ENCODE measurements at regions not wholly inside any gene's neighbourhood (a gene's known extent, or its start where the extent isn't known, plus 50 kb on each side); places are given as distances from the start of the nearest gene placed in this dataset.

- TF ChIP-seq CTCF (IDR thresholded peaks at IDR 0.05) (no peak), POLR2A (IDR thresholded peaks at IDR 0.05) (no peak)
- no peak for DNase-seq
- Histone ChIP-seq H3K9me3 (no peaks in the 10 kb centered on the region), H3K4me1 (no peaks in the 10 kb centered on the region), H3K27ac (no peak overlapping the region), H3K36me3 (no peaks in the 10 kb centered on the region), H3K27me3 (no peaks in the 10 kb centered on the region), H3K4me3 (no peak overlapping the region)
These were observed 240.5 kb downstream of the LTN1 start for GRCh38 chr21:28752131-28752530.

GRCh38 chr21:28751176-28751575, 241.5 kb downstream of the LTN1 start:
- Histone ChIP-seq H3K27me3 (no peaks in the 10 kb centered on the region), H3K36me3 (no peaks in the 10 kb centered on the region), H3K4me1 (no peaks in the 10 kb centered on the region), H3K4me3 (no peak overlapping the region), H3K27ac (no peak overlapping the region), H3K9me3 (no peaks in the 10 kb centered on the region)
- TF ChIP-seq CTCF (IDR thresholded peaks at IDR 0.05) = no peak
- TF ChIP-seq POLR2A (IDR thresholded peaks at IDR 0.05) = no peak
- DNase-seq = no peak

- TF ChIP-seq CTCF (IDR thresholded peaks at IDR 0.05) = no peak
- Histone ChIP-seq H3K4me3 (no peak overlapping the region), H3K27me3 (no peaks in the 10 kb centered on the region), H3K4me1 (no peaks in the 10 kb centered on the region), H3K36me3 (no peaks in the 10 kb centered on the region), H3K9me3 (no peaks in the 10 kb centered on the region), H3K27ac (no peak overlapping the region)
- DNase-seq = no peak
These were observed 242.1 kb downstream of the LTN1 start for GRCh38 chr21:28750565-28750964.

- Histone ChIP-seq H3K9me3 (no peaks in the 10 kb centered on the region), H3K4me3 (no peak overlapping the region), H3K36me3 (no peaks in the 10 kb centered on the region), H3K4me1 (no peaks in the 10 kb centered on the region), H3K27me3 (no peaks in the 10 kb centered on the region), H3K27ac (no peak overlapping the region)
- no peak for DNase-seq
- TF ChIP-seq CTCF (IDR thresholded peaks at IDR 0.05) (no peak), POLR2A (IDR thresholded peaks at IDR 0.05) (no peak)
These were observed 243.1 kb downstream of the LTN1 start for GRCh38 chr21:28749536-28749935.

GRCh38 chr21:28747464-28747863, 245.2 kb downstream of the LTN1 start:
- DNase-seq = no peak
- Histone ChIP-seq H3K4me3 (no peak overlapping the region), H3K27me3 (no peaks in the 10 kb centered on the region), H3K36me3 (no peaks in the 10 kb centered on the region), H3K9me3 (no peaks in the 10 kb centered on the region), H3K27ac (no peak overlapping the region), H3K4me1 (no peaks in the 10 kb centered on the region)
- TF ChIP-seq POLR2A (IDR thresholded peaks at IDR 0.05) (no peak), CTCF (IDR thresholded peaks at IDR 0.05) (no peak)

GRCh38 chr21:28746166-28746565, 246.5 kb downstream of the LTN1 start:
- no peak for DNase-seq
- H3K27me3 ChIP-seq = no peaks in the 10 kb centered on the region
- no peak overlapping the region for H3K27ac ChIP-seq
- H3K9me3 ChIP-seq = no peaks in the 10 kb centered on the region
- no peaks in the 10 kb centered on the region for H3K36me3 ChIP-seq
- no peak for TF ChIP-seq POLR2A (IDR thresholded peaks at IDR 0.05)
- no peak for TF ChIP-seq CTCF (IDR thresholded peaks at IDR 0.05)
- H3K4me1 ChIP-seq = no peaks in the 10 kb centered on the region
- no peak overlapping the region for H3K4me3 ChIP-seq
